ENCODE measurements at regions not wholly inside any gene's neighbourhood (a gene's known extent, or its start where the extent isn't known, plus 50 kb on each side); places are given as distances from the start of the nearest gene placed in this dataset.

GRCh38 chr18:60018618-60019462, 119.0 kb downstream of the PMAIP1 start:
- TF ChIP-seq, protein P1, sequence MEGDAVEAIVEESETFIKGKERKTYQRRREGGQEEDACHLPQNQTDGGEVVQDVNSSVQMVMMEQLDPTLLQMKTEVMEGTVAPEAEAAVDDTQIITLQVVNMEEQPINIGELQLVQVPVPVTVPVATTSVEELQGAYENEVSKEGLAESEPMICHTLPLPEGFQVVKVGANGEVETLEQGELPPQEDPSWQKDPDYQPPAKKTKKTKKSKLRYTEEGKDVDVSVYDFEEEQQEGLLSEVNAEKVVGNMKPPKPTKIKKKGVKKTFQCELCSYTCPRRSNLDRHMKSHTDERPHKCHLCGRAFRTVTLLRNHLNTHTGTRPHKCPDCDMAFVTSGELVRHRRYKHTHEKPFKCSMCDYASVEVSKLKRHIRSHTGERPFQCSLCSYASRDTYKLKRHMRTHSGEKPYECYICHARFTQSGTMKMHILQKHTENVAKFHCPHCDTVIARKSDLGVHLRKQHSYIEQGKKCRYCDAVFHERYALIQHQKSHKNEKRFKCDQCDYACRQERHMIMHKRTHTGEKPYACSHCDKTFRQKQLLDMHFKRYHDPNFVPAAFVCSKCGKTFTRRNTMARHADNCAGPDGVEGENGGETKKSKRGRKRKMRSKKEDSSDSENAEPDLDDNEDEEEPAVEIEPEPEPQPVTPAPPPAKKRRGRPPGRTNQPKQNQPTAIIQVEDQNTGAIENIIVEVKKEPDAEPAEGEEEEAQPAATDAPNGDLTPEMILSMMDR (conservative IDR thresholded peaks at IDR 0.05 in 1 of 2, IDR thresholded peaks at IDR 0.05 in 1 of 2; ENCODE audit: extremely low read depth in 1 of 2, insufficient read depth in 1 of 2, low read depth in 1 of 2, low read length in 2 of 2): no peak
- TF ChIP-seq EZH2 (IDR thresholded peaks at IDR 0.05; ENCODE audit: borderline replicate concordance, low read length): no peak

Data from mammary epithelial cell (primary cell).